WERI-Rb-1 (cell line): ENCODE measurements at regions not wholly inside any gene's neighbourhood (a gene's known extent, or its start where the extent isn't known, plus 50 kb on each side); places are given as distances from the start of the nearest gene placed in this dataset.
"Not testable (repeated sequence)": the region's sequence is repeated elsewhere in the genome, so short reads cannot be mapped to it uniquely, and the experiment has no call there.

Experiments used
- DNase-seq: peaks from one replicate; pipeline ENCODE4 v3.0.0-alpha.2; 2020
- H3K27ac ChIP-seq: fragments of 250-450 bp; sonication (Bioruptor Pico); 2 replicates; pipeline ENCODE4 v1.5.1; 2020; ENCODE audit warnings: mild to moderate bottlenecking, moderate library complexity
- H3K27me3 ChIP-seq: fragments of 250-450 bp; sonication (Bioruptor Pico); 2 replicates; pipeline ENCODE4 v1.5.1; 2021; ENCODE audit warnings: mild to moderate bottlenecking, low read depth, moderate library complexity; ENCODE audit not compliant: insufficient read depth, severe bottlenecking
- H3K36me3 ChIP-seq: fragments of 250-450 bp; sonication (Bioruptor Pico); 2 replicates; pipeline ENCODE4 v1.5.1; 2020; ENCODE audit warnings: mild to moderate bottlenecking, moderate library complexity
- H3K4me3 ChIP-seq: 2 replicates; pipeline ENCODE4 v1.5.1; 2011; ENCODE audit warnings: low read depth, mild to moderate bottlenecking, control low read depth, low read length
- H3K9me3 ChIP-seq: fragments of 250-450 bp; sonication (Bioruptor Pico); 2 replicates; pipeline ENCODE4 v1.5.1; 2021; ENCODE audit warnings: mild to moderate bottlenecking, moderate library complexity; ENCODE audit not compliant: severe bottlenecking
- TF ChIP-seq, protein P1 (sequence below): IDR thresholded peaks from 2 replicates; pipeline ENCODE4 v1.5.1; 2011; ENCODE audit warnings: low read depth, mild to moderate bottlenecking, control low read depth, inconsistent platforms, low read length

- no peak for DNase-seq
- Histone ChIP-seq H3K4me3 (no peak overlapping the region), H3K9me3 (no peaks in the 10 kb centered on the region), H3K36me3 (no peaks in the 10 kb centered on the region), H3K27me3 (no peaks in the 10 kb centered on the region), H3K27ac (no peak overlapping the region)
- TF ChIP-seq, protein P1, sequence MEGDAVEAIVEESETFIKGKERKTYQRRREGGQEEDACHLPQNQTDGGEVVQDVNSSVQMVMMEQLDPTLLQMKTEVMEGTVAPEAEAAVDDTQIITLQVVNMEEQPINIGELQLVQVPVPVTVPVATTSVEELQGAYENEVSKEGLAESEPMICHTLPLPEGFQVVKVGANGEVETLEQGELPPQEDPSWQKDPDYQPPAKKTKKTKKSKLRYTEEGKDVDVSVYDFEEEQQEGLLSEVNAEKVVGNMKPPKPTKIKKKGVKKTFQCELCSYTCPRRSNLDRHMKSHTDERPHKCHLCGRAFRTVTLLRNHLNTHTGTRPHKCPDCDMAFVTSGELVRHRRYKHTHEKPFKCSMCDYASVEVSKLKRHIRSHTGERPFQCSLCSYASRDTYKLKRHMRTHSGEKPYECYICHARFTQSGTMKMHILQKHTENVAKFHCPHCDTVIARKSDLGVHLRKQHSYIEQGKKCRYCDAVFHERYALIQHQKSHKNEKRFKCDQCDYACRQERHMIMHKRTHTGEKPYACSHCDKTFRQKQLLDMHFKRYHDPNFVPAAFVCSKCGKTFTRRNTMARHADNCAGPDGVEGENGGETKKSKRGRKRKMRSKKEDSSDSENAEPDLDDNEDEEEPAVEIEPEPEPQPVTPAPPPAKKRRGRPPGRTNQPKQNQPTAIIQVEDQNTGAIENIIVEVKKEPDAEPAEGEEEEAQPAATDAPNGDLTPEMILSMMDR: no peak
Observed at GRCh38 chr4:115454228-115454627, 340.8 kb upstream of the NDST4 start.

DNA sequence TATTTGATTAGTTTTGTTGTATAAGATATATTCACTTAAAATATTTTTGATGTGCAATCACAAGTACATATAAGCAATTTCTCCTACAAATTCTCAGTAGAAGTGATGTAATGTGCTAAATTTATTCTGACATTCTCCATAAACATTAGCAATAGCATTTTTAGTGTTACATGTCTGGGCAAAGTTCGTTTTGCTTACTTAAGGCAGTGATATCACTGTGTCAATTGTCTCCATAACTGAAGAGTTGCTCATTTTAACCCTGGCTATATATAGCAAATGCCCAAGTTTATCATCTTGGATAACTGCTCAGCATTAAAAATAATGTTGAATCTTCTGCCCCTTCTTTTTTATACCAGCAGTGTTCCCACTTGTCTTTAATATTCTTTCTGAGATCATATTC is 340.0 kb upstream of the NDST4 start:
- Histone ChIP-seq H3K36me3 (no peaks in the 10 kb centered on the region), H3K27me3 (no peaks in the 10 kb centered on the region), H3K4me3 (no peak overlapping the region), H3K27ac (no peak overlapping the region), H3K9me3 (no peaks in the 10 kb centered on the region)
- TF ChIP-seq, protein P1: no peak
- DNase-seq: no peak

- H3K27me3 ChIP-seq, H3K4me3 ChIP-seq, H3K27ac ChIP-seq, DNase-seq, H3K9me3 ChIP-seq, H3K36me3 ChIP-seq: not testable (repeated sequence)
Observed at GRCh38 chr4:115452229-115452628, 338.8 kb upstream of the NDST4 start.

DNA sequence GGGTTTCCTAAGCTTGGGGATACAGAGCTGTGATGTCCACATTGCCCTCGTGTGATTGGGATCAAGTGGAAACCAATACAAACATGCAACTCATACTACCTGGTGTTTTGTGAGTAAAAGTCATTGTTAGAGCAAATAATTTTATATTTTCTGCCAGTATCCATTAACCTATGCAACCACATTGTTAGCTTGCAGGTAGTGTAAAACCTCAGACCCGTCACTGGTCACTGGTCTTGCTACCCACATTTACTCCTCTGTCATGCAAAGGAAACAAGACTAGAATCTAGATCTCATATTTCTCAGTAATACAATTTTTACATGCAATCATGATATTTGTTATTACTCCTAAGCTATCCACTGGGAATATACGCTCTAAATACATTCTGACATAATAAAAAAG is 324.3 kb upstream of the NDST4 start:
- no peaks in the 10 kb centered on the region for H3K36me3 ChIP-seq
- no peaks in the 10 kb centered on the region for H3K27me3 ChIP-seq
- no peaks in the 10 kb centered on the region for H3K9me3 ChIP-seq
- TF ChIP-seq, protein P1: no peak
- H3K4me3 ChIP-seq: no peak overlapping the region
- no peak overlapping the region for H3K27ac ChIP-seq
- DNase-seq: no peak

DNA sequence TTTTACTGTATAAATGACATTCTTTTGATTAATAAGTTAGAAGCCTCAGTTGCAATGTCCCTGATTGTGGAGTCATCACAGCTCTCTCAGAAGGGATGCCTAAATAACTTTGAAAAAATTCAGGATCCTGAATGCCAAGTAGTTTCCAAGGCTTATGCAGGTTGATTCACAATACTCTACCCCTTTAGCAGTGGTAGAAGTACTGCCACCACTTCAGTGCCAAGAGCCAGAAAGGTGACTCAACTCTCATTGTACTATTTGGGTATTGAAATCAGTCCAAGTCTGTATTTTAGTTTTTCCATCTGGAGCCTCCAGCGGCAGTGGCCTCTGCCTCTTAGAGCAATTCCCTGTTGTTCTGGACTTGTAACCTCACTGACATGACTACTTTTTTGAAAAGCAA is 320.1 kb upstream of the NDST4 start:
- no peak overlapping the region for H3K4me3 ChIP-seq
- no peaks in the 10 kb centered on the region for H3K27me3 ChIP-seq
- TF ChIP-seq, protein P1: no peak
- no peak for DNase-seq
- H3K36me3 ChIP-seq: no peaks in the 10 kb centered on the region
- H3K9me3 ChIP-seq: no peaks in the 10 kb centered on the region
- H3K27ac ChIP-seq: no peak overlapping the region

DNA sequence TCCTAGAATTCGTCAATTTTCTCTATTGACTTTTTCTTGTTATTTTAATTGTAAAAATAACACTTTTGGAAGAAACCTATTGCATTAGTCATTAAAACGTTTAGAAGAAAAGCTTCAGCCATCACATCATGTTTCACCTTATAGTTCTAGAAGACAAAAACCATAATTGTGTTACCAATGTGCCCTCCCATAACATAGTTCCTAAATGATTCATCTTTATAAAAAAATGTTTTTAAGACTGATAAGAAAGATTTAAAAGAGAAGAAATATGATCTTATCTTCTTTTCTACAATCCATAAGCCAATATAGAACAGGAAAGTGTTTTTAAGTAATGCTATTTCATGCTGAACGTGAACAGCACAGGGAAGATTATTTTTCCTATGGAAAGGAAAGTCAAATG is 316.6 kb upstream of the NDST4 start:
- TF ChIP-seq, protein P1: no peak
- no peaks in the 10 kb centered on the region for H3K27me3 ChIP-seq

More for the DNA sequence above, 316.6 kb upstream of the NDST4 start:
- no peaks in the 10 kb centered on the region for H3K9me3 ChIP-seq
- no peak overlapping the region for H3K27ac ChIP-seq
- no peak overlapping the region for H3K4me3 ChIP-seq
- H3K36me3 ChIP-seq: no peaks in the 10 kb centered on the region
- DNase-seq: no peak
